ENCODE measurements at regions not wholly inside any gene's neighbourhood (a gene's known extent, or its start where the extent isn't known, plus 50 kb on each side); places are given as distances from the start of the nearest gene placed in this dataset.

- TF ChIP-seq CTCF (IDR thresholded peaks at IDR 0.05; ENCODE audit: insufficient read depth, low read depth, low read length) (no peak), EZH2 (IDR thresholded peaks at IDR 0.05; ENCODE audit: insufficient read depth, low read length) (no peak)
Measured at GRCh38 chr6:21690489-21690888, 96.9 kb downstream of the SOX4 start.
